Stimulated activated CD8-positive, alpha-beta memory T cell treated with anti-CD3 and anti-CD28 coated beads, Interleukin-7, amount 100 ng/mL, for 1 hour (primary cell): ENCODE measurements at regions not wholly inside any gene's neighbourhood (a gene's known extent, or its start where the extent isn't known, plus 50 kb on each side); places are given as distances from the start of the nearest gene placed in this dataset.

Experiments
- DNase-seq, 2 donors: peaks; one replicate each; pipeline ENCODE4 v3.0.0-alpha.2; 2020; ENCODE audit warnings: low read depth in 2 of 2

DNA sequence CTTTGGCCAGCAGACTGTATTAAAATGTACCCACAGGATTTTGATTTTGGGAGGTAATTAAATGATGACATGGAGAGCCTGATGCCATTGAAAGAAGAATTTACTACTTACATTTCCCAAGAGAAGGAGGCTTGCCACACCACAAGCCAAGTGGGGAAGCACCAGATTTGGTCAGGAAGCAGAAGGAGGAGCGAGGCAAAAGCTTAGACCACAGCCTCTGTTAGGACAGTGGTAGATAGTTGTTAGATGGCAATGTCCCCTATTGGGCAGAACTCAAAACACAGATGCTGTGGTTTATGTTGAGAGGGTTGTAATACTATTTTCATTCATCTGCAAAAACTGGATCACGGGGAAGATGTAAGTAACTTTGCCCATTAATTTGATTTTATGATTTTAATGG is 709.4 kb downstream of the VRK1 start:
- no peak for DNase-seq

DNA sequence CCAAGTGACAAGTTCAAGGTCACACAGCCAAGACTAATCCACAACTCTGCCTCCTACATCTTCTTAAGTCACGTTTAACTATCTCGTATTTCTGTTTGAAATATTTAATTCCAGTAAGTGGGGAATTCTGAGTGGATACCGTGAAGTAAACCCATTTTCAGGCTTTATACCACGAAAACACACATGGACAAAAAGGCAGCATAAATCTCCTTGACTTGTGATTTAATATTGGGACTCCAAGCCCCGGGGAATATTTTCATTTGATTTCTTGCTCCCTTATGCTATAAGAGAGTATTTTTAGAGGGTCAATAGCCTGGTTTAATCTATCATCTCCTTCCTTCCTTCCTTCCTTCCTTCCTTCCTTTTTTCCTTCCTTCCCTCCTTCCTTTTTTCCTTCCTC is 716.7 kb downstream of the VRK1 start:
- DNase-seq, result no peak

DNA sequence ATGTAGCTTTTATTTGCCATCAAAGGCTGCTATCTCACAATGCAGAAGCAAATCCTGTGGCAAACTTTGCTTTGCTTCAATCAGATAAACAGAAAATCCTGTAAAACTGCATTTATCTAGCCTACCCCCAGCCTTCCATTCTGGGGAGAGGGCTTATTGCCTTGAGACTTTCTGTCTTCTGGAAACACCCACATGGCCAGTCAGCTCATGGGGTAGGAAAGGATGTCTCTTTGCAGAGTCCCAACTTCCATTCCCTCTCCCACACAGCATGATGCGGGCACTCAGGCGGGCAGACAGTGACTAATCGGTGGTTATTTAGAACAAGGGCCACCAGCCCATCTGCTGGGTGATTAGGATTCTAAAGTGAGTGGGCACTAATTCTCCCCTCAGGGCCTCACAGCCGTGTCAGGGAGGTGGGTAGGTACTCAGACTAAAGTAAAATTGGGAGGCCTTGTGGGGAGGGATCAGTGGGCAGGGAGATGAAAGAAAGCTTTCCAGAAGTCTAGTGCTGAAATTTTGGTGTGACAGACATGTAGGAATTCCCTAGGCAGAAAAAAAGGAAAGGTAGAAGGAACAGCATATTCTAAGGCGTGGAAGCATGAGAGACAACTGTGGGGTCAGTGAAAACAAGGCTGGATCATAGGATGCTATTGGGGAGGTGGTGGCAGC is 720.5 kb downstream of the VRK1 start:
- no peak for DNase-seq

DNA sequence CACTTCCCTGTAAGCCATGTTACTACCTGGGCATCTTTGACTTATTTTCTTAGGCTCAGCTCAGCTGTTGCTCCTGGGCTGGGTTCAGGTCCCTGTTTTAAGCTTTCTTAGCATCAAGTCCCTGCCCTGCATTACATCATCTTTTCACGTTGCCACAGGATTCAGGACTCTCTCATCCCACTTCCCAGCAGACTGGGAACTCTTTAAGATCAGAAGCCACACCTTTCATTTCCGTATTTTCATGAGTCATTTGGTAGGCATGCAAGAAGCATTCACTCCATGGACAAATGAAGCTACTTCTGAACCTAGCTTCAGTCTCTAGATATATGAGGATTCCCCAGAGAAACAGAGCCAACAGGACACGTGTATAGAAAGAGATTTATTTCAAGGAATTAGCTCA is 726.8 kb downstream of the VRK1 start:
- DNase-seq, result no peak

DNA sequence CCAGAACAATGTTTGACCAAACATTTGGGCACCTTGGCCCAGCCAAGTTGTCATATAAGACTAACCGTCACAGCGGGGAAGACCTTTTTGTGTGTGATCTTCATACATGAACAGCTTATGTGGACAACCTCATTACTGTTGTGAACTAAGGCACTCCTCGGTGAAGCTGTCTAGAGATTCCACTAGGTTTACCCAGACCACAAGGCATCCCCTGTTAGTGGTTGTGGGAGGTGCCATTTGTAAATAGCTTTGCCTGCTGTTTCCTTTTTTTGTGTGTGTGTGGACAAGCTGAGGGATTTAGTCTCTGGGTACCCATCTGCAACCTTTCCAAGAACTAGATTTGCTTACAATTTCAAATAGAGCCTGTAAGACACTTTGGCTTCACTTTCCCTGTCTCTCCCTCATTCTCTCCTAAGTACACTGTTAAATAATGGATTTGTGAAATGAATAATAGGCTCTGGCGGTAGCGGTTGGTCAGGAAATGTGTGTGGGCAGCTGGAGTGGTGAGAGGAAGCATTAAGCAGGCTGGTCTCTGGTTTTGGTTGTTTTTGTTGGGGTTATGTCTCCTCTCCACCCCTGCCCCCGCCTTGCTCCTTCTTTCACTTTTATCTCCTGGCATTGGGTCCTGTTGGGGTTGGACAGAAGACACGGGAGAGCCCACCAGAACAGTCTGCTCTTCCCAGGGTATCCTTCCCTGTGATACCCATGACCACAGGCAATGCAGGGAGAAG is 727.6 kb downstream of the VRK1 start:
- no peak for DNase-seq

DNA sequence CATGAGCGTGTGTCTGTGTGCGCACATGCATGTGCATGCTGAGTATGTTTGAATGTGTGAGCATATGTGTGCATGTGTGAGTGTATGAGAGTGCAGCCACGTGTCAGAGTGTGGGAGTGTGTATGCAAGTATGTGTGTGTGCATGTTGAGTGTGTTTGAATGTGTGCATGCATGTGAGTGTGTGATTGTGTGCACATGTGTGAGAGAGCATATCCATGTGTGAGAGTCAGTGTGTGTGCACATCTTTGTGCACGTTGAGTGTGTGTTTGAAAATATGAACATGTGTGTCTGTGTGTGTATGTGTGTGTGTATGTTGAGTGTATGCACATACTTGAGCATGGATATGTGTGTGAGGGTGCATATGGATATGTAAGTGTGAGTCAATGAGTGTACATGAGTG is 730.8 kb downstream of the VRK1 start:
- DNase-seq, result no peak

DNA sequence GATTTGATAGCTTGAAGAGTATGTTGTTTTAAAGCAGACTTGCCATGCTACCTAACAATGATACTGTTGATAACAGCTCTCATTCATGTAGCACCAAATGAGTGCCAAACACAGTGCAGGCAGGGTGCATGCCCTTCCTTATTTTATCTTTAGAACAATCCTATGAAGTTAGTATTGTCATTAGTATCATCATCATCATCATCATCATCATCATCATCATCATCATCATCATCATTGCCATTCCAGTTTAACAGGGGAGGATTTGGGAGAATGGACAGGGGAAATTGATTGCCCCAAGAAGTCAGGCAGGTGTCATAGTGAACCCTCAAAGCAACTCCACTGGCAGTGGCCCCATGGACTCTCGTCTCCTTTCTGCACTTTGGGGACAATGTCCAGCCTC is 734.9 kb downstream of the VRK1 start:
- no peak for DNase-seq

DNA sequence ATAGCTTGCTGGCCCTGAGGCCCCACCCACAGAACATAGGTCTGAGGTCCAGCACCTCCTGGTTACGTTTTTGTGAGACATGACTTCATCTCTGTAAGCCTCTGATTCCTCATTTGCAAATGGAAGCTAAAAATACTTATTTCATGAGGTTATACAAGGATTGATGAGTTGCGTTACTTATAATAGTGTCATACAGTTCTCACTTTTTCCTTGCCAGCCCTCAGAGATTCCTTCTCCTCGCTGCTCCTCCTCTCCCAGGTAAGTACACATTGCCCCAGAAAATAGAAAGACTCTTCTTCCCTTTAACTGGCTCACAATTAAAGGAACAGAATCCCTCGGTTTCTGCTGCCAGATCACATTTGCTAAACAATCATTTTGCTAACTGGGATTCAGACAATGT is 739.2 kb downstream of the VRK1 start:
- no peak for DNase-seq

DNA sequence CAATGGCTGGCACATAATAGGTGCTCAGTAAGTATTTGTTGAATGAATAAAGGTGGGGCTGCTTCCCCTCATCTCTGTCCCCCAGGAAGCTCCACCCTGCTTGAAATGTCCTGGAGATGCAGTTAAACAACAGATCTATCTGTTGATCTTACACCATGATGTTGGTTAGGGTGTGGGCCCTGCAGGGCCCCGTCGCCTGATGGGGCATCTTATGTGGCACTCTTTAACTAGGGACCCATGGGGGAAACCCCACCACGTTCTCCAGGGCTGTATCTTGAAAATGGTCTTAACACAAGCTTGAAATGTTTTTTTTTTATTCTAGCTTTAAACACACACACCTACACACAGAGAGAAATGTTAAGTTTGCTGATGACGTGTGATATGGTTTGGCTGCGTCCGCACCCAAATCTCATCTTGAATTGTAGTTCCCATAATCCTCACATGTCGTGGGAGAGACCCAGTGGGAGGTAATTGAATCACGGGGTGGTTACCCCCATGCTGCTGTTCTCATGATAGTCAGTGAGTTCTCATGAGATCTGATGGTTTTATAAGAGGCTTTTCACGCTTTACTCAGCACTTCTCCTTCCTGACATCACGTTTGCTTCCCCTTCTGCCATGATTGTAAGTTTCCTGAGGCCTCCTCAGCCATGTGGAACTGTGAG is 741.7 kb downstream of the VRK1 start:
- DNase-seq, result no peak

DNA sequence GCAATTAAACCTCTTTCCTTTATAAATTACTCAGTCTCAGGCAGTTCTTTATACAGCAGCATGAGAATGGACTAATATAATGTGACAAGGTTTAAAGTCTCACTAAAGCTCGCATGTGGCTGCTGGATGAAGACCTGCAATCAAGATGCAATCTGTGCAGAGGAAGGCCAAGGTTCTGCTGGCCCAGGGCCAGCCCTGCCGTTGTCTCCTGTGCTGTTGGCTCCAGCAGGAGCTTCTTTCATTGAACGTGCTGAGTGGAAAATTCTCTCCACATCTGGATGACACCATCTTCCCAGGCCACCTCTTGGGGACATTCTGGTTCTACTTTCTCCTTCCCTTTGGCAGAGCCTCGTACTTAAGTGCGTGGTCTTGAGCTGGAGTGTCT is 742.2 kb downstream of the VRK1 start:
- no peak for DNase-seq

DNA sequence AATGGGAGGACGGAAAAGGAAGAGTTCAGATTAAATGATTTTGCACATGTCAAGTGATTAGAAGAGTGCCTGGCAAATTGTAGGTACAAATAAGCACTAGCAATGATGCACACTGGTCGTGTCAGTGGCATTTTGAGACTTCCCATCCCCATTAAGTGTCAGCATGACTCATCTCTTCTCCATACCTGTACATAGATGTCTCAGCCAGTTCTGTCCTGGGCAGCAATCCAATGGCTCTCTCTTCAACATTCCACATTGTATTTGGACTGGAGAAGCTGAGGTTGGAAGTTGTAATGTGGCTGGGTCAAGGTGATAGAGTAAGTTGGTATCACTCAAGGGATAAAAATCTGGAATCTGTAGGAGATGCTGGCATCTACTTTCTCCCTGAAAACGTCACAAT is 742.7 kb downstream of the VRK1 start:
- DNase-seq, result no peak

DNA sequence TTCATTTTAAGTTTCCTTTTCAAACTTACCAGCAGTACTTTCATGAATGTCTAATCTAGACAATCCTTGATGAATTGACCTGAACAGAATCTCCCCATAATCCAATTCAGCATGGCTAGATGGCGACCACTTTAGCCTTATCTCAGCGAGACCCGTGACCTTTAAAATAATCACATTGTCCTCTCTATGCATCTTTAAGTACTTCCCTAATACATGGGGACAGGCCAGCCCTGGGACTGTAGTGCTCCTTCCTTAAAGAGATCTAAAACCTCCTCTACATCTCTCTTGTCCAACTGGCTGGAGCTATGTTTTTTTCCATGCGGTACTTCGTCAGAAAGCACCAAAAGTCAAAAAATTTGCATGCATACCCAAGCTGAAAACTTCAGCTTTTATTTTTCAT is 746.0 kb downstream of the VRK1 start:
- no peak for DNase-seq

DNA sequence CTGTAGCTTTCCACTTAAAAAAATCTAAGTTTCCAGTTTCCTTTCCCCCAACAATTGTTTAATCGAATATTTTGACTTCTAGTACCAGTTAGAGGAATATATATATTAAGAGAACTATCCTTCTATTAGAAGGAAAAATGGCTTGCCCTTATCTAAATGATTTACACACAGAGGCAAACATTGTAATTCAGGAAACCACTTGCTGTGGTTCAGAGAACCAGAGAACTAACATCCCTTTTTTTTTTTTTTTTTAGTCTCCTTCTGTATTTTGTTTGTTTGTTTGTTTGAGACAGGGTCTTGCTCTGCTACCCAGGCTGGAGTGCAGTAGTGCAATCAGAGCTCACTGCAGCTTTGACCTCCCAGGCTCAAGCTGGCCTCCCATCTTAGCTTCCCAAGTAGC is 746.6 kb downstream of the VRK1 start:
- no peak for DNase-seq

DNA sequence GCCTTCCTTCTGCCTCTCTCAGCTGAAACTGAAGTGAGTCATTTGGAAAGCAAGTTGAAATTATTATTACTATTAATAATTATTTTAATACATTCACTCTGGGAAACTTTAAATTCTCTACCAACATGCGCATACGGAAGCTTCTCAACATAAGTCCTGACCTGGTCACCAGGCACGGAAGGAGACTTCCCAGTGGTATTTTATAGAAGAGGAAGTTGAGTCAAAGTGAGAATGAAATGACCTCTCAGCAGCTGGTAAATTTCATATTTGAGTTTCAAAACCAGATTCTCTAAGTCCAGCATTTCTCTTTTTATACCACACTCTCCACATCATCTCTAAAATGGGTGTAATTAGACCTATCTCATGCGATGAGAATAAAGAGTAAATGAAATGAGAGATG is 747.4 kb downstream of the VRK1 start:
- no peak for DNase-seq

DNA sequence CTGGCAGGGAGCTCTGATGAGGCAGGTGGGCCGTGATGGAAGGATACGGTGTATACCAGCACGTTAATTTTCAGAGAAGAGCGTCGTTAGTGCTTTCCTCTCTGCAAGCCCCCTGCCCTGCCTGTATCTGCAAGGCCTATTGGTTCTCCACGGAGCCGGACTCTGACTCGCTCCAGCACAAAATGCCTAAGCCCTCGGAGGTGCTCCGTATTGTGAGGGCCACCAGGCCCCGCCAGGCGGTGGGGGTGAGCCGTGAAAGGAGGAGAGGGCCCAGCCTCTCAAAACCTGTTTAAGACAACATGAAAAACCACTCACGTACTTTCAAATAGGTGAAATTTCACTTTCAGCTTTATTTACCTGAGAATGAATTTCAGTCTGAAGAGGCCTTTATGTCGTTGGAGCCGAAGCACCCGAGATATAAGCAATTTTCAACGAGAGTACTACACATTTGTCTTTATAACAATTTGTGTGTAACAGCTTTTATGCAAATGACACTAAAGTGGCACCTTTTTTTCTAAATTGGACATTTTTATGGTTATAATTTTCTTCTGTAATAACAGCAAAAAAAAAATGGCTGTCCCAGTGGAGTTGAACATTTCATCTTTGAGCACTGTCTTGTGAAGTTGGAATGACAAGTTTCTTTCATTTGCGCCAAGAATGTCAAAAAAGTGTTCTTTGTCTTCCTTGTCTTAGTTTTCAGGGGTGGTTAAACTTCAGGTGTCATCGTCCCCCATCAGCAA is 749.5 kb downstream of the VRK1 start:
- no peak for DNase-seq

DNA sequence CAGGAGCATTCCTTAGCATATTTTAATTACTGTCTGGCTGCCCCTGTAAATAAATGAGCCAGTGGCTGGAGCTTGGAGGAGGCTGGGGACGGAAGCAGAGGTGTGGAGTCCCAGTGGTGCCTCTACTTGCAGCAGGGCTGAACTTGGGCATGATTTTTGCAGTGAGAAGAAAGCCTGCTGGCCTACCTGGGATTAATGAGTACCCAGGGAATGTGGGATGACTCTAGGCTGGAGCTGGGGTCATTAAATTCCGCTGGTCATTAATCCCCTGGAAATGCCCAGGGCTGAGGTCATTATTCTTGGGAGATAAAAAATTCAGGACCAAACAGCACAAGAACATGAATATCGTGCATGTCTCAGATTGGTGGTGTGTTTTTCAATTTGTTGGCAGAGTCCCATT is 753.3 kb downstream of the VRK1 start:
- DNase-seq, result no peak

DNA sequence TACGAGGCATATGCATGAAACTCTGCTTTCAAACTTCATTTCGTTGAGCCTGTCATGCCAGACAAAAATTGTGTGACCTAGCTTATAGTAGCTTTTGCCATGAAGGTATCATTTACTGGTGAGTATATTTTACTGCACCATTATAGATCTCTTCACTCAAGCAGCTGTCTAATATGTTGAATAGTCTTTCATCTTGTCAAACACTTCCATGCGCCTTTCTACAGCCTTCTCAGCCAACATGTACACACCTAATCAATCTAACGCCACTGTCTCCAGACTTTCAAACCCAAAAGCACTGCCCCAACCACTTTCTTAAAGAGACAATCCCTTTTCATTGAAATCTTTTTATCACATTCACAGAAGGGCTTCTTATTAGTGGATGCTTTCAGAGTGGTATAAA is 757.4 kb downstream of the VRK1 start:
- DNase-seq, result no peak

DNA sequence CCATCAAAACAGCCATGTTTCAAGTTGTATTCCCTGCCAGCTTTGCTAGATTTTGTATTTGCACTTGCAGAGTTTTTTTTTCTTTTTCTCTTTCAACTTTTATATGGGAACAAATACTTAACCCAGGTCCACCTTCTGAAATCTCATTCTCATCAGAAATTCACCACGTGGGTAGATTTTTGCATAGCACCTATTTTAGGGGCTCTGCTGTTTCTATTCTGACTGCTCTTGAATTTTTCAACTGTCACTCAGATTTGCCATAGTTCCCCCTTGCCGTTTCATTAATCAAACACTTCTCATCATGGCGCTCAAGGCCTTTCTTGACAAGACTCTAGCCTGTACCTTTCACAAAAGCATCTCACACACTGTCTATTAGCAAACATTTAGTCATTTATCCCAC is 767.2 kb downstream of the VRK1 start:
- DNase-seq, result no peak

DNA sequence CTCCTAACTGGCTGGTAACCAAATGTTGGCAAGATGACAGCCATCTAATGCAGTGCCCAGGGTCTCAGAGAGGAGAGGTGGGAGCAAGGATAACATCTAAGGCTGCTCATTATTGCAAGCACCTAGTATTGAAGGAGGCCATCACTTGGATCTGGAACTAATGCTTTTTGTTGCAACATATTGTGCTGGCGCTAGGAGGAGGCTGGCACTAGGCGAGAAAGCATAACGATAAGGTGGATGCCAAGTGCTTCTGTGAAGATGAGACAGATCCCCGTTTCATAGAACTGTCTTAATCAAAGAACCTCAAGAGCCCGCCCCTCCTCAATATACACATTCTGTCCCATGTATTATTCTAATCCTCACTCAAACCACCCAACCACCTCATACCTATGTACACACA is 774.0 kb downstream of the VRK1 start:
- DNase-seq, result no peak

DNA sequence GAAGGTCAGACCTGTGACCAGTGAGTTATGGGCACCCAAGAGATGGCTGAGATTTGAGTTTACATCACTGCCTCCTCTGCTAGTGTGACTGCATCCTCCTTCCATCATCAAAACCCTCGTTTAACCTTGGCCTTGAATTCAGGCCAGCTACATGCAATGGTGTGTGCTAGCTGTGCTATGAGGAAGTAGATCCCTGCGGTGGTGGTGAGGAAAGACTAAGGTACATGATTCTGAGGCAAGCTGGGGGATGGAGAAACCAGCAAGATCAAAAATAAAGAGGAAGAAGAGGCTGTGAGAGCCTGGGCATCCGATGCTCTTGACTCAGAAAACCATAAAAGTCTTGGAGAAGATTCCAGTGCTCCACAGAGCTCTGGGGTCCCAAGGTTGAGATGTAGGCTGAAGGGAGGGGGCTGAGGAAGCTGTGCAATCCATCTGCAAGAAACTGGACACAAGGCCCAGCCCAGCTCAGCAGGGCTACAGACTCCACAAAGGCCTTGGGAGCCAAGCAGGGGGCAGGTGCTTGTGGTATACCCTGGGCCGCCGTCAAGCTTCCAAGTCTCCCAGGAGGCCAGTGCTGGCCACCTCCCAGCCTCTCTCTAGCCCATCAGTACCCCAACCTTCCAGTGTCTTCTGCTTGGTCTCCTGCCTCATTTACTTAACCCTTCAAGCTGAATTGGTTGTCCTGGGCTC is 774.8 kb downstream of the VRK1 start:
- no peak for DNase-seq

DNA sequence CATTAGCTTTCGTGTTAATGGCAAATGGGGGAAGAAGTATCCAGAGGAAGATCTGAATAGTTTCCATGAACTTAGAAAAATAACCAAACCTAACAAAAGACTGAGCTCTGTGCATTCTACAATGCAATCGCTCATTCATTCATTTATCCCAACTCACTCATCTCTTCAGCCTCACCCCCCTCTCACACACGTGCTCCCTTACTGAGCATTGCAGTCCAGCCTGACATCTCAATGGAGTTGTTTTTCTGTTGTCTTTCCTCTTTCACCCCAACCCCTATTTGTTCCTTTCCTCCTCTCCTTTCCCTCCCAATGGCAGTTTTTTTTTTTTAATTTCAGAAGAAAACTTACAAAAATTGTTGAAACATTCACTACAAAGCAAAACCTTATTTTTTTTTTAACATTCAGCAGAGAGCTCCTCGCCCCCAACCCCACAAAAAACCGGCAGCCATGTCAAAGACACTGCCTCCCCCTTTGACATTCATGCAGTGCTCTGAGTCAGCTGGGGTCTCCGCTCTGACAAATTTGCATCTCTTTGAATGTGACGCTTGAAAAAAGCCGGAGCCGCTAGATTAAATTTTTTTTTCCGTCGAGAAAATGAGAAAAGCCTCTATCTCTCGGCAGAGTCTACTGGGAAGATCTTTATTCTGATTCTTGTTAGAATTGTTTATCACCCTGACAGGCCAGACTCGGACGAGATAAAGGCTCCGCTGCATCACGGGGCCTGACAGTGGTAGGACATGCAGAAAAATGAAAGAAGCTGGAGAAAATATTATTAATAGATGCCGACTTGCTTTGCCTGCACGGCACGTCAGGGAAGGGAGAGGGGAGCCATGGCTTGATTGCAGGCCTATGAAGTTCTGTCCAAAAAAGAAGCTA is 775.6 kb downstream of the VRK1 start:
- DNase-seq, result no peak
